ENCODE measurements at regions not wholly inside any gene's neighbourhood (a gene's known extent, or its start where the extent isn't known, plus 50 kb on each side); places are given as distances from the start of the nearest gene placed in this dataset.

DNA sequence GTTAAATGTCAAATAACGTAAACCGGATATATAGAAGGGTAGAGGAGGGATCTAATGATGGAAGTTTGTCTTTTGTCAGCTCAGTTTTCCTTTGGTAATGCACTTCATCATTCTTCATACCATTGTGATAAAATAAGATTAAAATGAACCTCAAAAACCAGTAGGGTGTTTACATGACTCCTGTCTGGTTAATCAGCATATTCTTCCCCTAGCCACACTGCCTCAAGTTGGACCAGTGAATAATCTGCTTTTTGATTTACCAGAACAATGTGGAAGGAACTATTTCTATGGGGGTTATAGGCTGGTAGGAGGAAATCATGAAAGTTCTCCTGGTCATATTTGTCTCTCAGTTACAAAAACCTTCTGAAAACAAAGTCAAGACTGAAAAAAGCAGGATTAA is 634.7 kb downstream of the NCAM2 start:
- TF ChIP-seq, protein P1, sequence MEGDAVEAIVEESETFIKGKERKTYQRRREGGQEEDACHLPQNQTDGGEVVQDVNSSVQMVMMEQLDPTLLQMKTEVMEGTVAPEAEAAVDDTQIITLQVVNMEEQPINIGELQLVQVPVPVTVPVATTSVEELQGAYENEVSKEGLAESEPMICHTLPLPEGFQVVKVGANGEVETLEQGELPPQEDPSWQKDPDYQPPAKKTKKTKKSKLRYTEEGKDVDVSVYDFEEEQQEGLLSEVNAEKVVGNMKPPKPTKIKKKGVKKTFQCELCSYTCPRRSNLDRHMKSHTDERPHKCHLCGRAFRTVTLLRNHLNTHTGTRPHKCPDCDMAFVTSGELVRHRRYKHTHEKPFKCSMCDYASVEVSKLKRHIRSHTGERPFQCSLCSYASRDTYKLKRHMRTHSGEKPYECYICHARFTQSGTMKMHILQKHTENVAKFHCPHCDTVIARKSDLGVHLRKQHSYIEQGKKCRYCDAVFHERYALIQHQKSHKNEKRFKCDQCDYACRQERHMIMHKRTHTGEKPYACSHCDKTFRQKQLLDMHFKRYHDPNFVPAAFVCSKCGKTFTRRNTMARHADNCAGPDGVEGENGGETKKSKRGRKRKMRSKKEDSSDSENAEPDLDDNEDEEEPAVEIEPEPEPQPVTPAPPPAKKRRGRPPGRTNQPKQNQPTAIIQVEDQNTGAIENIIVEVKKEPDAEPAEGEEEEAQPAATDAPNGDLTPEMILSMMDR (IDR thresholded peaks at IDR 0.05; ENCODE audit: low read depth, low read length): no peak
- DNase-seq (ENCODE audit: extremely low read depth, low read depth): no peak

DNA sequence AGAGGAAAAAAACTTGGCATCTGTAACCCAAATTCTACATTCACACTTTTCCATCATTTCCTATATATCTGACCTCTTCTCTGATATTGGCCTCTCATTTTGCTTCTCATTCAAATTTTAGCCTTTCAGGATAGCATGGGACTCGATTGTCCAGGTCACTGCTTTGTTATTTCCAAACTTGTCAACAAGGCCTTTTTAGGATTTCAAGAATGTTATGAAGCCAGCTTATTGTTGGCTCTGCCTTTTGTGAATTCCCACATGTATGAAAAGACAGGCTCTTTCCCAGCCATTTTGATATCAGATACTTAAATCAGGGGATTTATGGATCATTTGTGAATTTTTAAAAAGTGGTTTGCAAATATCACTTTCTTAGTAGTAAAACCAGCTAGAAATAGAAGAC is 663.5 kb downstream of the NCAM2 start:
- DNase-seq (ENCODE audit: extremely low read depth, low read depth): no peak
- TF ChIP-seq, protein P1 (IDR thresholded peaks at IDR 0.05; ENCODE audit: low read depth, low read length): no peak

DNA sequence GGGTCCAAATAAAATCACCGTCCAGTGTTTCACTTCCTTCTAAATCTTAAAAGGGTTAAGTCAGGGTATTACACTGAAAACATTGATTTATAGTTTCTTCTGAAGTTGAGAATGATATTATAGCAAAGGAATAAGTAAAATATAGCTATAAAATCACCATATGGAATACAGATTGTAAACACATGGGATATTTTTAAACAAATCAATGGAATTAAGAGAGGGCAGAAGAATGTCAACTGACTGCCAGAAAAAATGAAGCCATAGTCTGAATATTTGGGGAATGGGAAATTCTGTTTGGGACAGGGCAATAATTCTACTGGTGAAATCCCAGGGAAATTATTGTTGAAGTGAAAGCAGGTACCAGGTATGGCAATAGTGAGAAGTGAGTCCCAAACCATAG is 664.6 kb downstream of the NCAM2 start:
- DNase-seq (ENCODE audit: extremely low read depth, low read depth): no peak
- TF ChIP-seq, protein P1 (IDR thresholded peaks at IDR 0.05; ENCODE audit: low read depth, low read length): no peak

DNA sequence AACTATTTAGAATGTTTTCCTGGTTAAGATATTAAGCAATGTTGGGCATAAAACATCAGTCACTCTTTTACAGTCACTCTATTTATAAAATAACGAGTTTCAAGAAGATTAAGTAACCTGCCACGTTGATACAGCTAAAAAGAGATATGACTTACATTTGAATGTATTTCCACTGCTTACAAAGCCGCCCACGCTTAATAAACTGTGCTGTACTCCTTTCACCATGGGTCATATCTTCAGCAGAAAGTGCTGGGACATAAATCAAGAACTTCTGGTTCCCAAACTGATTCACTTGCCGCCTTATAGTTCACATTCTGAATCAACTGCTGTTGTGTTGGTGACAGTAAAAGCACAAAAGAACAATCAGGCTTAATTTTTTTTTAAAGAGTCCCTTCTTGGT is 666.7 kb downstream of the NCAM2 start:
- no peak for DNase-seq (ENCODE audit: extremely low read depth, low read depth)
- TF ChIP-seq, protein P1 (IDR thresholded peaks at IDR 0.05; ENCODE audit: low read depth, low read length): no peak

DNA sequence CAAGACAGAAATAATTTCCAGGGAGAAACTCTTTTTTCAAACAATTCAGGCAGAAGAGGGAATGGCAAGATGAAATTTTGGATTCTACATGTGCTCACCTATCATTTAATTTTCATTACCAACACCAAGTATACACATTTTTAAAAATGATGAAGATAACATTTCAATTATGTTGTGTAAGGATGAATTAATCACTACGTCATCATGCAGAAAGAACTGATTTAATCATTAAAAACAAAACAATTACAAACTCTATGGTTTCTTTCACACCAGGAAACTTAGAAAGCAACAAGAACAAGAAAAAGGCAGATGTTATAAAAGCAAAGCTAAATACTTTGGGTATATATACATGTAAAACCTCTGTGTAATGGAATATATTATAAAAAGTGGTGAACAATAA is 668.5 kb downstream of the NCAM2 start:
- TF ChIP-seq, protein P1 (IDR thresholded peaks at IDR 0.05; ENCODE audit: low read depth, low read length): no peak
- DNase-seq (ENCODE audit: extremely low read depth, low read depth): no peak

DNA sequence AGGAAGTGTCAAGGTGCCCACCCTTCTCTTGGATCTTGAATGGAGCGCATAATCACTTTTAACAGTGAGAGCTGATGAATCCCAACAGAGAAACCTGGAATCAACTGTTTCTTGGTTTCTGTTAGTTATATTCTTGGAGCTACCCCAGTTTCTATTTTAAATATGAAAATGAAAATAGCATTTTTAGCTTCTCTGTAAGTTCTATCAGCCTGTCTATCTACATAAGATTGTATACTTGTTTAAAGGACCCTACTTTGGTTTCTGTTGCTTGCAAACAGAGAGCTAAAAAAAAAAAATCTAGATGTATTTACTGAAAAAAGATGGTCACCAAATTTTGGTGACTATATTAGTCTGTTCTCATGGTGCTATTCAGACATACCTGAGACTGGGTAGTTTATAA is 670.0 kb downstream of the NCAM2 start:
- DNase-seq (ENCODE audit: extremely low read depth, low read depth): no peak
- TF ChIP-seq, protein P1 (IDR thresholded peaks at IDR 0.05; ENCODE audit: low read depth, low read length): no peak

DNA sequence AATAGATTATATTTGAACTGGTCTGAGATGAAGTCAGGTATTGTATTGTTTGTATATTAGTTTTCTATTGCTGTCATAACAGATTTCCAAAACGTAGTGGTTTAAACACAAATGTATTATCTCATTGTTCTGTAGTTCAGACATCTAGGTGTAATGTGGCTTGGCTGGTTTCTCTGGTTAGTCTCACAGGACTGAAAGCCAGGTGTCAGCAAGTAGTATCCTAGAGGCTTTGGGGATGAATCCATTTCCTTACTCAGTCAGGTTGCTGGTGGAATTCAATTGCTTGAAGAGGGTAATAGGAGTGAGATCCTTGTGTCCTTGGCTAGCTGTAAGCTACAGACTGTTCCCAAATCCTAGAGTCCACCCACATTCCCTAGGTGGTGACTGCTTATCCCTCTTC is 675.8 kb downstream of the NCAM2 start:
- no peak for DNase-seq (ENCODE audit: extremely low read depth, low read depth)
- TF ChIP-seq, protein P1 (IDR thresholded peaks at IDR 0.05; ENCODE audit: low read depth, low read length): no peak
